ENCODE measurements at regions not wholly inside any gene's neighbourhood (a gene's known extent, or its start where the extent isn't known, plus 50 kb on each side); places are given as distances from the start of the nearest gene placed in this dataset.

DNA sequence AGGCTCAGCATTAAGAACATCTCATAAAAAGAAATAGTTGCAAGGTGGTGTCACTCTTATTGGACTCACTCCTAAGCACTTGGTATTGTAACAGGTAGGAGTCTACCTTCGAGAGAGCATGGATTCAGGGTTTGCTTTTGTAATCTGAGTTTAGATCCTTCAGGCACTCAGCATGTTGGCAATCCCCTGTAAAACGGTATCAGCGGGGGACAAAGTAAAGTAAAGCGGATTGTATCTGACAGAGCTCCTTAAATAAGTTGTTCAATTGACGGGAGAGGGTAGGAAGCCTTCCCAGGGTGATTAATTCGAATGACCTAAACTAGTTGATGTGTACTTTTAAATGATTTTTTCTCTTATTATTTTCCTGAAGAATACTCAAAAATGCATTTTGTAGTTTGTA is 869.8 kb upstream of the EPHA7 start:
- TF ChIP-seq, protein P1, sequence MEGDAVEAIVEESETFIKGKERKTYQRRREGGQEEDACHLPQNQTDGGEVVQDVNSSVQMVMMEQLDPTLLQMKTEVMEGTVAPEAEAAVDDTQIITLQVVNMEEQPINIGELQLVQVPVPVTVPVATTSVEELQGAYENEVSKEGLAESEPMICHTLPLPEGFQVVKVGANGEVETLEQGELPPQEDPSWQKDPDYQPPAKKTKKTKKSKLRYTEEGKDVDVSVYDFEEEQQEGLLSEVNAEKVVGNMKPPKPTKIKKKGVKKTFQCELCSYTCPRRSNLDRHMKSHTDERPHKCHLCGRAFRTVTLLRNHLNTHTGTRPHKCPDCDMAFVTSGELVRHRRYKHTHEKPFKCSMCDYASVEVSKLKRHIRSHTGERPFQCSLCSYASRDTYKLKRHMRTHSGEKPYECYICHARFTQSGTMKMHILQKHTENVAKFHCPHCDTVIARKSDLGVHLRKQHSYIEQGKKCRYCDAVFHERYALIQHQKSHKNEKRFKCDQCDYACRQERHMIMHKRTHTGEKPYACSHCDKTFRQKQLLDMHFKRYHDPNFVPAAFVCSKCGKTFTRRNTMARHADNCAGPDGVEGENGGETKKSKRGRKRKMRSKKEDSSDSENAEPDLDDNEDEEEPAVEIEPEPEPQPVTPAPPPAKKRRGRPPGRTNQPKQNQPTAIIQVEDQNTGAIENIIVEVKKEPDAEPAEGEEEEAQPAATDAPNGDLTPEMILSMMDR (conservative IDR thresholded peaks at IDR 0.05; ENCODE audit: control insufficient read depth, insufficient read depth, low read depth, low read length): no peak
- DNase-seq (ENCODE audit: low read depth): no peak
- H3K4me3 ChIP-seq (ENCODE audit: control insufficient read depth, low read depth, low read length): no peak overlapping the region

GRCh38 chr6:94278146-94278545 is 858.8 kb upstream of the EPHA7 start:
- TF ChIP-seq, protein P1 (conservative IDR thresholded peaks at IDR 0.05; ENCODE audit: control insufficient read depth, insufficient read depth, low read depth, low read length): no peak

DNA sequence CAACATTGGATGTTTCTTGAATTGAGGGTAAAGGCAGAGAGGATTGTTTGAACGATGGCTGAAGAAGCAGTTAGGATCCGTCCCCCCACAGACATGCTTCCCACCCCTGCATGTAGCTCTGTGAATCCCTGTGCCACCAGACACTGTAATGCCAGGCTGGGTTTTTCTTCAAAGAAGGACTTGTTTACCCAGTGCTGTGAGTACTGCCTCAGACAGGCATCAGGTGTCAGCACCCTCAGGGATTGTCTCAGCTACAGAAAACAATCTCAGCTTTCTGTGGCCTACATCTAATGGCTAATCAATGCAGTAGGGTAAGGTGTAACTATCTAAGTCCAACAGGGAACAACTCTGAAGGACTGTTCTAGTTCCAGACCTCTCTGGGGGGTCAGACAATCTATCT is 853.0 kb upstream of the EPHA7 start:
- TF ChIP-seq, protein P1 (conservative IDR thresholded peaks at IDR 0.05; ENCODE audit: control insufficient read depth, insufficient read depth, low read depth, low read length): no peak

More at GRCh38 chr6:94278146-94278545, 858.8 kb upstream of the EPHA7 start:
- no peak overlapping the region for H3K4me3 ChIP-seq (ENCODE audit: control insufficient read depth, low read depth, low read length)
- DNase-seq (ENCODE audit: low read depth): no peak

GRCh38 chr6:94270091-94270948 is 851.0 kb upstream of the EPHA7 start:
- TF ChIP-seq, protein P1 (conservative IDR thresholded peaks at IDR 0.05; ENCODE audit: control insufficient read depth, insufficient read depth, low read depth, low read length): no peak
- H3K4me3 ChIP-seq (ENCODE audit: control insufficient read depth, low read depth, low read length): no peak overlapping the region
- no peak for DNase-seq (ENCODE audit: low read depth)

More for the DNA sequence above, 853.0 kb upstream of the EPHA7 start:
- no peak for DNase-seq (ENCODE audit: low read depth)
- H3K4me3 ChIP-seq (ENCODE audit: control insufficient read depth, low read depth, low read length): no peak overlapping the region

- H3K4me3 ChIP-seq (ENCODE audit: control insufficient read depth, low read depth, low read length): no peak overlapping the region
- TF ChIP-seq, protein P1 (conservative IDR thresholded peaks at IDR 0.05; ENCODE audit: control insufficient read depth, insufficient read depth, low read depth, low read length): no peak
- DNase-seq (ENCODE audit: low read depth): no peak
Observed at GRCh38 chr6:94269256-94269655, 849.9 kb upstream of the EPHA7 start.

DNA sequence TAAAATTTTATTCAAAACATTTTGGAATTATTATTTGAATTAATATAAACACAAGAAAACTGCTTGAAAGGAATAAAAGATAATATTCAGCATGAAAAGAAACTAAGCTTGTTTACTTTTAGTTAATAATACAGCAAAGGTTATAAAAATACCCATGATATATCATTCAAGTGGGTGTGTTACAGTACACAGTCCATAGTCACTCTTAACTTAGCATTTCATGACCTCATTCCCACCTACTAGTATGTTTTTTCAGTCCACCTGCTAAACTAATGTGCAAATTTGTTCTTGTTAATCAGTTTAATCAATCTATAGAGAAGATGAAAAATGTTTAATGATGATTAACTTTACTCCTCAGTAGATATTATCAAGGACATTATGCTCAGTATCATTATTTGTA is 841.4 kb upstream of the EPHA7 start:
- TF ChIP-seq, protein P1 (conservative IDR thresholded peaks at IDR 0.05; ENCODE audit: control insufficient read depth, insufficient read depth, low read depth, low read length): no peak
- DNase-seq (ENCODE audit: low read depth): no peak
- H3K4me3 ChIP-seq (ENCODE audit: control insufficient read depth, low read depth, low read length): no peak overlapping the region

Measured in fibroblast of mammary gland (primary cell).